OCI-LY3 (cell line): ENCODE measurements at regions not wholly inside any gene's neighbourhood (a gene's known extent, or its start where the extent isn't known, plus 50 kb on each side); places are given as distances from the start of the nearest gene placed in this dataset.

ENCODE experiments used
- H2AFZ ChIP-seq: fragments of 200-600, 300-600 bp; shearing (Covaris generic); 2 replicates; pipeline ENCODE4 v1.6.0; 2014; ENCODE audit warnings: antibody characterized with exemption, low read depth, low read length
- H3K27ac ChIP-seq: fragments of 200-600, 300-600 bp; sonication (generic); 2 replicates; pipeline ENCODE4 v1.5.1; 2014; ENCODE audit warnings: mild to moderate bottlenecking, low read length, moderate library complexity, mixed read lengths
- H3K27me3 ChIP-seq: fragments of 200-600, 300-600 bp; sonication (generic); 2 replicates; pipeline ENCODE4 v1.6.1; 2014; ENCODE audit warnings: low read depth, low read length, mixed read lengths
- H3K36me3 ChIP-seq: fragments of 200-600, 300-600 bp; sonication (generic); replicated peaks from 2 replicates; pipeline ENCODE3; 2014; ENCODE audit warnings: low read depth, low read length, mixed read lengths
- H3K4me1 ChIP-seq: fragments of 300-600, 200-600 bp; sonication (generic); 2 replicates; pipeline ENCODE4 v1.6.1; 2014; ENCODE audit warnings: low read length, mixed read lengths
- H3K4me2 ChIP-seq: fragments of 200-600, 300-600 bp; sonication (generic); 2 replicates; pipeline ENCODE4 v1.6.1; 2014; ENCODE audit warnings: low read length, mixed read lengths
- H3K4me3 ChIP-seq: fragments of 300-600, 200-600 bp; sonication (generic); 2 replicates; pipeline ENCODE4 v1.5.1; 2014; ENCODE audit warnings: antibody characterized with exemption, mild to moderate bottlenecking, low read length, moderate library complexity
- H3K79me2 ChIP-seq: fragments of 300-600, 200-600 bp; shearing (Covaris generic); 2 replicates; pipeline ENCODE4 v1.6.1; 2014; ENCODE audit warnings: mild to moderate bottlenecking, low read length, mixed read lengths
- H3K9ac ChIP-seq: fragments of 300-600, 200-600 bp; shearing (Covaris generic); 2 replicates; pipeline ENCODE4 v1.6.0; 2014; ENCODE audit warnings: mild to moderate bottlenecking, low read length, moderate library complexity
- H3K9me3 ChIP-seq: fragments of 200-600, 300-600 bp; shearing (Covaris generic); 2 replicates; pipeline ENCODE4 v1.6.1; 2014; ENCODE audit warnings: low read length, mixed read lengths; ENCODE audit not compliant: insufficient read depth
- H4K20me1 ChIP-seq: fragments of 200-600, 300-600 bp; sonication (generic); 2 replicates; pipeline ENCODE4 v1.6.1; 2016; ENCODE audit warnings: low read length, mixed read lengths; ENCODE audit not compliant: insufficient read depth
- EZH2phosphoT487 ChIP-seq: fragments of 200-600 bp; shearing (Covaris generic); IDR thresholded peaks from 2 replicates; pipeline ENCODE4 v1.6.1; 2018; ENCODE audit warnings: antibody characterized with exemption, mixed run types, low read depth
- TF ChIP-seq, protein P1 (sequence below): fragments of 200-600, 300-600 bp; sonication (generic); IDR thresholded peaks from 2 replicates; pipeline ENCODE4 v1.5.1; 2014; ENCODE audit warnings: antibody characterized with exemption, low read length, low read depth

DNA sequence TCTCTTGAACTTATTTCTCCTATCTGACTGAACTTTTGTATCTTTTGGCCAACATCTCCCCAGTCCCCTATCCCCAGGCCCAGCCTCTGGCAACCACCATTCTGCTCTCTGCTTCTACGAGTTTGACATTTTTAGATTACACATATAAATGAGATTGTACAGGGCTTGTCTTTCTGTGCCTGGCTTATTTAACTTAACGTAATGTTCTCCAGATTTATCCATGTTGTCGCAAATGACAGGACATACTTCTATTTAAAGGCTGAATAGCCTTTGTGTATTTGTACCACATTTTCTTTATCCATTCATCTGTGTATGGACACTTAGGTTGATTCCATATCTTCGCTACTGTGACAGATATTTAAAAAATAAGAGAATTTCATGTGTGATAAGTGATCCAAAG is 98.6 kb downstream of the LSMEM1 start:
- Histone ChIP-seq H3K79me2 (no peaks in the 10 kb centered on the region), H3K9ac (no peak overlapping the region), H3K27ac (no peak overlapping the region), H3K4me3 (no peak overlapping the region), H3K36me3 (no peaks in the 10 kb centered on the region), H4K20me1 (no peaks in the 10 kb centered on the region), H3K9me3 (0 out of 2 replicates have a peak, but pooled peaks cover 3% of the 10 kb centered on the region), H2AFZ (no peak overlapping the region), H3K4me1 (no peaks in the 10 kb centered on the region), H3K27me3 (no peaks in the 10 kb centered on the region), H3K4me2 (no peak overlapping the region)
- TF ChIP-seq EZH2phosphoT487 = no peak

DNA sequence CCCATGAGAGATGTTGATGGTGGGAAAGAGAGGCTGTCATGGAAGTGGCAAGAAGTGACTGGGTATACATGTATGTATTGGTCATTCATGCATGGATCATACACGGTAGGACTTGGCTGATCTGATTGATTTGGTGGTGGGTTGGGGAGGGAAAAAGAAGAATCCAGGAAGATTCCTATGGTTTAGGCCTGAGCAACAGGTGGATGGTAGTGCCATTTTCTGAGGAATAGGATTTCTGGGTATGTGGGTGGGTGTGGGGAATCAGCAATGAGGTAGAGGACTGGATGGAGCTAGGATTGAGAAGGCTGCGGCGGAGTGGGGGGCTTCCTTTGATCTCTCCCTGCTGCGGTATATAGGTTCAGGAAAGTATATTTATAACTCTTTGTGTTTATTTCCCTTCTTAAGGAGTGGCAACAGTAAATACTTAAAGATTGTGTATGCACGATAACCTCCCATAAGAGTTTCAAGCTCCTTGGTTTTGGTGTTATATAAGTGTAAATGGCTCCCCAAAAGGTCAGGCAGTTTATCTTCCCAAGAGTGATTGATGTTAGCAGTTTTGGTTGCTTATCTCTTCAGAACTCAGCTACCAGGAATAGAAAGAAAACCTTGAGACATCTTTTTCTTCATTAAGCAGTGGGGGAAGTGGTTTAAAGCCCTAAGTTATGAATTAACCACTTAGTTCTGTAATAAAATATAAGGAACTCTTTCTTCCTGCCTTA is 100.1 kb downstream of the LSMEM1 start:
- TF ChIP-seq, protein P1, sequence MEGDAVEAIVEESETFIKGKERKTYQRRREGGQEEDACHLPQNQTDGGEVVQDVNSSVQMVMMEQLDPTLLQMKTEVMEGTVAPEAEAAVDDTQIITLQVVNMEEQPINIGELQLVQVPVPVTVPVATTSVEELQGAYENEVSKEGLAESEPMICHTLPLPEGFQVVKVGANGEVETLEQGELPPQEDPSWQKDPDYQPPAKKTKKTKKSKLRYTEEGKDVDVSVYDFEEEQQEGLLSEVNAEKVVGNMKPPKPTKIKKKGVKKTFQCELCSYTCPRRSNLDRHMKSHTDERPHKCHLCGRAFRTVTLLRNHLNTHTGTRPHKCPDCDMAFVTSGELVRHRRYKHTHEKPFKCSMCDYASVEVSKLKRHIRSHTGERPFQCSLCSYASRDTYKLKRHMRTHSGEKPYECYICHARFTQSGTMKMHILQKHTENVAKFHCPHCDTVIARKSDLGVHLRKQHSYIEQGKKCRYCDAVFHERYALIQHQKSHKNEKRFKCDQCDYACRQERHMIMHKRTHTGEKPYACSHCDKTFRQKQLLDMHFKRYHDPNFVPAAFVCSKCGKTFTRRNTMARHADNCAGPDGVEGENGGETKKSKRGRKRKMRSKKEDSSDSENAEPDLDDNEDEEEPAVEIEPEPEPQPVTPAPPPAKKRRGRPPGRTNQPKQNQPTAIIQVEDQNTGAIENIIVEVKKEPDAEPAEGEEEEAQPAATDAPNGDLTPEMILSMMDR = no peak
- TF ChIP-seq EZH2phosphoT487 = no peak
- Histone ChIP-seq H3K9me3 (0 out of 2 replicates have a peak, but pooled peaks cover 3% of the 10 kb centered on the region), H4K20me1 (no peaks in the 10 kb centered on the region), H3K4me1 (no peaks in the 10 kb centered on the region), H3K9ac (no peak overlapping the region), H3K27ac (no peak overlapping the region), H2AFZ (no peak overlapping the region), H3K27me3 (peaks cover 4% of the 10 kb centered on the region; the same call in 1 of the 2 replicates), H3K4me2 (no peak overlapping the region), H3K79me2 (no peaks in the 10 kb centered on the region), H3K36me3 (no peaks in the 10 kb centered on the region), H3K4me3 (no peak overlapping the region)

DNA sequence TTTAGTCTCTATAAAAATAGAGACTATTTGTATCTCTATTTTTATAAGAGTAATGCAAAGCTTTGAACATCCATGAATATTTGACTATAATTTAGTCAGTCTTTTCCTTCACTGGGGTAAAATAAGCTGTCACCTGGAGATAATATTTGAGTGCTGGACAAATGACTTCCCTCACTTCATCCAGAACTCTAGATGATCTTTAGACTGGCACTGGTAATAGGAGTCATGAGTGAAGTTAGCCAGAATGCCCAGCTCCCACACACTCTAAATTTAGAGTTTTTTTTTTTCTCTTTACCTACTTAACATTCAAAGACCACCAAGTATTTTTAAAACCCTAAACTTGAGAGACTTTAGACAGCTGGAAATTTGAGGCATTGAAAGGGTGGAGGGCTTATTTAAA is 100.7 kb downstream of the LSMEM1 start:
- Histone ChIP-seq H3K27me3 (peaks cover 4% of the 10 kb centered on the region; the same call in 1 of the 2 replicates), H3K36me3 (no peaks in the 10 kb centered on the region), H3K27ac (no peak overlapping the region), H4K20me1 (no peaks in the 10 kb centered on the region), H3K4me2 (no peak overlapping the region), H3K4me1 (no peaks in the 10 kb centered on the region), H3K79me2 (no peaks in the 10 kb centered on the region), H3K9ac (no peak overlapping the region), H2AFZ (no peak overlapping the region), H3K9me3 (0 out of 2 replicates have a peak, but pooled peaks cover 2% of the 10 kb centered on the region), H3K4me3 (no peak overlapping the region)
- TF ChIP-seq, protein P1 = no peak
- no peak for TF ChIP-seq EZH2phosphoT487

DNA sequence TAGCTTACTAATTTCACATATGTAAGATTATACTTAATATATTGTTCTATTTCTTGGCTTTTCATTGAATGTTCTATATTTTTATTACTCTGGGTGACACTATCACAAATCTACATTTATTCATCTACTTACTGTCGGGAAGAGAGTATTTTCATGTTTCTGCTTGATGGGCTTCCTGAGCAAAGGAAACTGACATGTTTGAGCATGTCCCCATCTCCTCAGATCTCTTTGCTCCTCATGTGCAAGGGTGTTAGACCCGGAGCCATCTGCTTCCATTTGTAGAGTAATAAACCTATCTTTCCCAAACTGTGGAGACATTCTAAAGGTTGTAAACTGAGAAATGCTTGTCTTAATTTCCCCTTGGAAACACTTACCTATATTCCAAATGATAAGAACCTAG is 103.5 kb downstream of the LSMEM1 start:
- Histone ChIP-seq H3K4me3 (no peak overlapping the region), H3K36me3 (no peaks in the 10 kb centered on the region), H3K9me3 (no peaks in the 10 kb centered on the region), H3K27ac (no peak overlapping the region), H2AFZ (no peak overlapping the region), H3K79me2 (no peaks in the 10 kb centered on the region), H3K9ac (no peak overlapping the region), H3K4me2 (no peak overlapping the region), H3K4me1 (no peaks in the 10 kb centered on the region), H4K20me1 (no peaks in the 10 kb centered on the region), H3K27me3 (peaks cover 4% of the 10 kb centered on the region; the same call in 1 of the 2 replicates)
- TF ChIP-seq EZH2phosphoT487 = no peak
- TF ChIP-seq, protein P1 = no peak
